HG02642 (cell line): ENCODE measurements at regions not wholly inside any gene's neighbourhood (a gene's known extent, or its start where the extent isn't known, plus 50 kb on each side); places are given as distances from the start of the nearest gene placed in this dataset.

ENCODE experiments used
- ATAC-seq: cut with Tn5 transposase; IDR thresholded peaks from one replicate; pipeline ENCODE4 v1.9.1; 2021; ENCODE audit warnings: mild to moderate bottlenecking; ENCODE audit not compliant: unreplicated experiment, poor library complexity

- no peak for ATAC-seq
Measured at GRCh38 chr13:99829161-99829560, 142.4 kb downstream of the ZIC5 start.

GRCh38 chr13:99828735-99829134, 142.8 kb downstream of the ZIC5 start:
- no peak for ATAC-seq

- ATAC-seq: no peak
Measured at GRCh38 chr13:99828123-99828522, 143.4 kb downstream of the ZIC5 start.

- ATAC-seq: no peak
Measured at GRCh38 chr13:99827011-99827772, 144.4 kb downstream of the ZIC5 start.

GRCh38 chr13:99823961-99824360, 147.6 kb downstream of the ZIC5 start:
- ATAC-seq: no peak

GRCh38 chr13:99822820-99823219, 148.7 kb downstream of the ZIC5 start:
- no peak for ATAC-seq

- no peak for ATAC-seq
Measured at GRCh38 chr13:99821741-99822140, 149.8 kb downstream of the ZIC5 start.

- ATAC-seq: no peak
Measured at GRCh38 chr13:99819967-99820366, 151.6 kb downstream of the ZIC5 start.

- no peak for ATAC-seq
Measured at GRCh38 chr13:99816321-99816720, 155.2 kb downstream of the ZIC5 start.

- no peak for ATAC-seq
Measured at GRCh38 chr13:99813336-99814095, 158.1 kb downstream of the ZIC5 start.

- ATAC-seq: no peak
Measured at GRCh38 chr13:99812625-99813024, 158.9 kb downstream of the ZIC5 start.

GRCh38 chr13:99811067-99811700, 160.4 kb downstream of the ZIC5 start:
- no peak for ATAC-seq

- no peak for ATAC-seq
Measured at GRCh38 chr13:99809926-99810325, 161.6 kb downstream of the ZIC5 start.

- no peak for ATAC-seq
Measured at GRCh38 chr13:99809496-99809895, 162.1 kb downstream of the ZIC5 start.

- no peak for ATAC-seq
Measured at GRCh38 chr13:99808786-99809185, 162.8 kb downstream of the ZIC5 start.

- ATAC-seq: no peak
Measured at GRCh38 chr13:99806671-99807070, 164.9 kb downstream of the ZIC5 start.

GRCh38 chr13:99805361-99805760, 166.2 kb downstream of the ZIC5 start:
- ATAC-seq: no peak

- no peak for ATAC-seq
Measured at GRCh38 chr13:99803141-99803540, 168.4 kb downstream of the ZIC5 start.

- ATAC-seq: no peak
Measured at GRCh38 chr13:99802416-99802815, 169.2 kb downstream of the ZIC5 start.

GRCh38 chr13:99800951-99801350, 170.6 kb downstream of the ZIC5 start:
- ATAC-seq: no peak

GRCh38 chr13:99800011-99800410, 171.6 kb downstream of the ZIC5 start:
- no peak for ATAC-seq
